SU-DHL-6 (cell line): ENCODE measurements at regions not wholly inside any gene's neighbourhood (a gene's known extent, or its start where the extent isn't known, plus 50 kb on each side); places are given as distances from the start of the nearest gene placed in this dataset.

Experiments used
- H2AFZ ChIP-seq: fragments of 200-600 bp; sonication (generic); 2 replicates; pipeline ENCODE4 v1.6.1; 2014; ENCODE audit warnings: low read depth, mild to moderate bottlenecking, moderate library complexity, mixed read lengths, antibody characterized with exemption, low read length; ENCODE audit not compliant: severe bottlenecking
- H3F3A ChIP-seq: fragments of 200-600 bp; shearing (Covaris generic); 2 replicates; pipeline ENCODE4 v1.6.0; 2016; ENCODE audit warnings: antibody characterized with exemption, mild to moderate bottlenecking; ENCODE audit not compliant: insufficient read depth
- H3K27ac ChIP-seq: fragments of 200-600 bp; sonication (generic); 2 replicates; pipeline ENCODE4 v1.5.1; 2016; ENCODE audit warnings: low read depth, mild to moderate bottlenecking, low read length, moderate library complexity, mixed read lengths
- H3K27me3 ChIP-seq: fragments of 200-600 bp; sonication (generic), shearing (Covaris generic); 2 replicates; pipeline ENCODE4 v1.6.0; 2014; ENCODE audit warnings: mild to moderate bottlenecking, low read length
- H3K36me3 ChIP-seq: fragments of 200-600 bp; sonication (generic); 2 replicates; pipeline ENCODE4 v1.6.1; 2014; ENCODE audit warnings: mild to moderate bottlenecking, low read length, mixed read lengths
- H3K4me2 ChIP-seq: fragments of 300-600, 200-600 bp; shearing (Covaris generic), sonication (generic); 2 replicates; pipeline ENCODE4 v1.6.0; 2014; ENCODE audit warnings: low read length, low read depth, mild to moderate bottlenecking; ENCODE audit not compliant: poor library complexity, severe bottlenecking
- H3K4me3 ChIP-seq: fragments of 200-600 bp; sonication (generic); 2 replicates; pipeline ENCODE4 v1.5.1; 2014; ENCODE audit warnings: antibody characterized with exemption, low read length, mild to moderate bottlenecking, mixed read lengths; ENCODE audit not compliant: insufficient read depth, poor library complexity, severe bottlenecking
- H3K79me2 ChIP-seq: fragments of 200-600 bp; sonication (generic); 2 replicates; pipeline ENCODE4 v1.6.1; 2014; ENCODE audit warnings: mild to moderate bottlenecking, low read length, moderate library complexity; ENCODE audit not compliant: insufficient read depth
- H3K9ac ChIP-seq: fragments of 200-600 bp; sonication (generic); 2 replicates; pipeline ENCODE4 v1.7.0; 2014; ENCODE audit warnings: mild to moderate bottlenecking, low read length
- H3K9me2 ChIP-seq: fragments of 200-600 bp; sonication (generic); replicated peaks from 2 replicates; pipeline ENCODE4 v1.6.1; 2014; ENCODE audit warnings: low read length; ENCODE audit not compliant: insufficient read depth
- H3K9me3 ChIP-seq: fragments of 200-600 bp; sonication (generic); 2 replicates; pipeline ENCODE4 v1.6.1; 2014; ENCODE audit warnings: low read length, mixed read lengths; ENCODE audit not compliant: insufficient read depth
- H4K20me1 ChIP-seq: fragments of 200-600 bp; sonication (generic); 2 replicates; pipeline ENCODE4 v1.6.1; 2014; ENCODE audit warnings: low read depth, mild to moderate bottlenecking, antibody characterized with exemption, low read length, moderate library complexity, mixed read lengths
- CTCF ChIP-seq: fragments of 200-600 bp; sonication (generic); IDR thresholded peaks from one replicate; pipeline ENCODE4 v1.5.1; 2017; ENCODE audit warnings: antibody characterized with exemption, mild to moderate bottlenecking, low read length, moderate library complexity; ENCODE audit not compliant: insufficient read depth, poor library complexity, severe bottlenecking
- EZH2phosphoT487 ChIP-seq: fragments of 200-600 bp; sonication (generic), shearing (Covaris generic); conservative IDR thresholded peaks from 2 replicates; pipeline ENCODE4 v1.6.1; 2018; ENCODE audit warnings: mild to moderate bottlenecking, antibody characterized with exemption, low read length, moderate library complexity, mixed read lengths

DNA sequence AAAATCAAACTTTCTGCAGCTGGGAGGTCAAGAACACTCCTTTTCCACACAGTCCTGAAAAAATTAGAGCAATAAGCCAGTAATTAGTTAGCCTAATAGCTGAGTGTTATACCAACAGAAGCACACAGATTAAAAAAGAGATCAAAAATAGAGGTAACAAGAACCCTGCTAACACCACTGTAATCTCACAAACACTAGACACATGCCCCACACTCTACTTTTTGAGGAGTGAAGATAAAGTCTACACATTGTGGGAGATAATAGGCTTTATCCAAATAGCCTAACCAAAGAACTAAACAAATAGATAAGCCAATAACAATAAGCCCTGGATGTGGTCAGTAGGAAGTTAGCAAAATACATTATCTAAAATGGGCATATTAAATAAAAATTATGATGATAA, 372.7 kb upstream of the ANO5 start:
- H3K27ac ChIP-seq: no peak overlapping the region
- no peaks in the 10 kb centered on the region for H4K20me1 ChIP-seq
- H3K36me3 ChIP-seq: no peaks in the 10 kb centered on the region
- H3K9me2 ChIP-seq: no peaks in the 10 kb centered on the region
- no peak overlapping the region for H3K4me3 ChIP-seq
- H3K27me3 ChIP-seq: no peaks in the 10 kb centered on the region
- H3K4me2 ChIP-seq: no peak overlapping the region
- no peak for TF ChIP-seq EZH2phosphoT487
- no peak for TF ChIP-seq CTCF
- no peaks in the 10 kb centered on the region for H3K79me2 ChIP-seq
- no peaks in the 10 kb centered on the region for H3K9me3 ChIP-seq
- no peak overlapping the region for H2AFZ ChIP-seq
- no peak overlapping the region for H3K9ac ChIP-seq
- no peaks in the 10 kb centered on the region for H3F3A ChIP-seq

GRCh38 chr11:21825127-21825526, 367.8 kb upstream of the ANO5 start:
- H3K27ac ChIP-seq: no peak overlapping the region
- H3K9ac ChIP-seq: no peak overlapping the region
- no peaks in the 10 kb centered on the region for H3F3A ChIP-seq
- H3K4me2 ChIP-seq: no peak overlapping the region
- no peaks in the 10 kb centered on the region for H3K36me3 ChIP-seq
- no peaks in the 10 kb centered on the region; the same call in 1 of the 2 replicates for H4K20me1 ChIP-seq
- H2AFZ ChIP-seq: no peak overlapping the region
- H3K9me2 ChIP-seq: no peaks in the 10 kb centered on the region
- H3K4me3 ChIP-seq: no peak overlapping the region
- no peaks in the 10 kb centered on the region for H3K79me2 ChIP-seq
- H3K27me3 ChIP-seq: no peaks in the 10 kb centered on the region
- TF ChIP-seq EZH2phosphoT487 (no peak), CTCF (no peak)
- H3K9me3 ChIP-seq: no peaks in the 10 kb centered on the region

GRCh38 chr11:21838427-21838826, 354.5 kb upstream of the ANO5 start:
- H3K27ac ChIP-seq: no peak overlapping the region
- no peak overlapping the region for H3K4me3 ChIP-seq
- no peak for TF ChIP-seq EZH2phosphoT487
- TF ChIP-seq CTCF: no peak
- no peaks in the 10 kb centered on the region for H3K27me3 ChIP-seq
- no peak overlapping the region for H3K9ac ChIP-seq
- H4K20me1 ChIP-seq: no peaks in the 10 kb centered on the region
- no peaks in the 10 kb centered on the region for H3F3A ChIP-seq
- H3K9me2 ChIP-seq: no peaks in the 10 kb centered on the region
- no peaks in the 10 kb centered on the region for H3K36me3 ChIP-seq
- H3K79me2 ChIP-seq: no peaks in the 10 kb centered on the region
- no peak overlapping the region for H2AFZ ChIP-seq
- H3K4me2 ChIP-seq: no peak overlapping the region
- H3K9me3 ChIP-seq: no peaks in the 10 kb centered on the region

- Histone ChIP-seq H3K79me2 (no peaks in the 10 kb centered on the region), H3F3A (no peaks in the 10 kb centered on the region), H3K4me3 (no peak overlapping the region), H4K20me1 (no peaks in the 10 kb centered on the region), H3K4me2 (no peak overlapping the region), H3K36me3 (no peaks in the 10 kb centered on the region), H3K9me2 (no peaks in the 10 kb centered on the region), H3K9ac (no peak overlapping the region), H2AFZ (no peak overlapping the region), H3K27ac (no peak overlapping the region), H3K27me3 (no peaks in the 10 kb centered on the region), H3K9me3 (no peaks in the 10 kb centered on the region)
- no peak for TF ChIP-seq CTCF
- no peak for TF ChIP-seq EZH2phosphoT487
Measured at GRCh38 chr11:21839796-21840195, 353.1 kb upstream of the ANO5 start.
